CD4-positive, alpha-beta T cell treated with Interleukin-10 for 1 hour (primary cell): ENCODE measurements at regions not wholly inside any gene's neighbourhood (a gene's known extent, or its start where the extent isn't known, plus 50 kb on each side); places are given as distances from the start of the nearest gene placed in this dataset.

Experiments used
- DNase-seq: peaks from one replicate; pipeline ENCODE4 v3.0.0-alpha.2; 2020

DNA sequence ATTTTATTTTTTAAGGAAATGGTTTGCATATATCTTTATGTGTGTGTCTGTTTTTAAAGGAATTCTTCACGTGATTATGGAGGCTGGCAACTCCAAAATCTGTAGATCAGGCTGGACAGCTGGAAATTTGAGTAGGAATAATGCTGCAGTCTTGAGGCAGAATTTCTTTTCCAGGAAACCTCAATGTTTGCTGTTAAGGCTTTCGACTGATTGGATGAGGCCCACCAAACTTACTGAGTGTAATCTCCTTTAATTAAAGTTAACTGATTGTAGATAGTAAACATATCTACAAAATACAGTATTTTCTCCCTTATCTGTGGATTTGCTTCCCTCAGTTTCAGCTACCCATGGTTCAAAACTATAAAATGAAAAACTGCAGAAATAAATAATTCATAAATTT is 883.1 kb downstream of the TTLL7 start:
- DNase-seq = no peak

DNA sequence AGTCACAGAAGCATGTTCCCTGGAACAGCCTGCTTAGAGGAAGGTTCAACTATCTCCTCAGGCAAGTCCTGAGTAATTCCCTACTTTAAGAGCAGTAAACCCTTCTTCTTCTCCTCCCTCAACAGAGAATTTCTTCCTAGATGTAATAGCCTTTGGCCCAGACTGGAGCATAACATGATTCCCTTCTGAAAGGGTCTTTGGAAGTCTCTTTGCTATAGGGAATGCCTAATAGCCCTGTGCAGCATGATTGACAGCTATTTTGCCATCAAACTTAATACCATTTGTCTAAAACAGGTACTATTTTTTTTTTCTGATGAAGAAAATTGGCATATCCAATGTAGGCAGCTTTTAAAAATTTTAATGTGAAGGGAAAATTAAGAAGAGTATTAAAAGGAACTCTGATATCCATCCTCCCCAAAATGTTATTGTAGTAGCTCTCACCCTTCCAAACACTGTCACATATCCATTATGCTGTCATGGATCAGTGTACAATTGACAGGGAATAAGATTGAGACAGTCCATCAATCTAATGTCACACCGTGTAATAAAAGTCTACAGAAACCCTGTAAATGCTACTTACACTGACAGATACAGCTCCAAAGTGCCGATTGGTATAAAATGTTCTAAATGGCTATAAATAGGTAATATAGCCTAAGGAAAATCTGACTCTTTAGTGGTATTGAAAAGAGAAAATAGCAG is 884.6 kb downstream of the TTLL7 start:
- no peak for DNase-seq

DNA sequence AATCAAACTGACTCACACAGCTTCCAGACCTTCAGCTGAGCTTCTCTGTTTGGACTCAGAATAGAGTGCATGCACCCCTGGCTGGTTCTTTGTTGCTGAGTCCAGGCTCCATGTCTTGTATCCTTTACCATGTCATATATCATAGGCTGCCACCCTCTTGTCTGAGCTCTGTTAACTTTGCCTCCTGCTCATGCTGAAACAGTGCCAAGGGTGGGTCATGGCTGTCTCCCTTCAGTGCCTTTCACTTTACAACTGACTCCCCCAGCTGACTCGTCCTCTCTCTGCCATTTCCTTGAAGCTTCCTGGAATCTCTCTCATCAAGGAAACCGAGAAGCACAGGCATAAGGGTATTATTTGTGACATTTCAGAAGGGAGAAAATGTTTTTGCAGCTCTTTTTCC is 885.3 kb downstream of the TTLL7 start:
- DNase-seq = no peak

DNA sequence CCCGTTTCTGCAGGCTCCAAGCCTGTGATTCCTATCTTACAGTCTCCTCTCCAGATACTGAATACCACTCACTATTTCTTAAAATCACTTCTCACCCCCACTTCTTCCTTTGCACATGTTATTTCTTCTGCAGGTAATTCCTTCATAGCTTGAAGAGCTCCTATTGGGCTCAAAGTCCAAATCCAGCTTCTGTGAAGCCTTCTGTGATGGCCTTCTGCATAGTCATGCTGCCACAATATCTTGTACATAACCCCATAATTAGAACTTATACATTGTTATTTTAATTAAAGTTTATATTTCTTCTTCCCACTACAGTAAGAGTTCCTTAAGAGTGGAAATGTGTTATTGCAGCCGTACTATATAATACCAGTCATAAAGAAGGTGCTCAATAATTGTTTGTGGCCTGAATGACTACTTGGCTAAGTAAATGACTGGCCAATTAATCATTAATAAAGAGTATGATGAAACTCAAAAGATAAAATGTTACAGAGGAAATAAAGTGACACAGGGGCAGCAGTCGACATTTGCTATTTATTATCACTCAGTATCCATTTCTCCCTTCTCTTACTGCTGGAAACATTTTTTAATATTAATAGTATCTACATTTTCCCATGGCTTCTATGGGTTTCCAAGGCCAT is 886.6 kb downstream of the TTLL7 start:
- no peak for DNase-seq

DNA sequence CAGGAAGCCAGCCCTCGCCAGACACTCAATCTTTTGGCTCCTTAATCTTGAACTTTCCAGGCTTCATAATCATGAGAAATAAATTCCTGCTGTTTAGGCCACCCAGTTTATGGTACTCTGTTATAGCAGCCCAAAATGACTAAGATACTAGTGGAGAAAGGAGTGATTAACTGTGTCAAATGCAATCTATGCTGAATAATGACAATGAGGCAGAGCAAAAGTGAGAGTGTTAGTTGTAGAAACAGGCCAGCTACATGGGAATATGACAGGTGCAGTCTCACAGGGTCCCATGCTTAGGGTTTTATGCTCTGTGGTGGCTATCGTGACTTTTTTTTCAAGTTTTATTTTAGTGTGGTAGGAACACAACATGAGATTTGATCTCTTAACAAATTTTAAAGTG is 888.8 kb downstream of the TTLL7 start:
- DNase-seq = no peak

DNA sequence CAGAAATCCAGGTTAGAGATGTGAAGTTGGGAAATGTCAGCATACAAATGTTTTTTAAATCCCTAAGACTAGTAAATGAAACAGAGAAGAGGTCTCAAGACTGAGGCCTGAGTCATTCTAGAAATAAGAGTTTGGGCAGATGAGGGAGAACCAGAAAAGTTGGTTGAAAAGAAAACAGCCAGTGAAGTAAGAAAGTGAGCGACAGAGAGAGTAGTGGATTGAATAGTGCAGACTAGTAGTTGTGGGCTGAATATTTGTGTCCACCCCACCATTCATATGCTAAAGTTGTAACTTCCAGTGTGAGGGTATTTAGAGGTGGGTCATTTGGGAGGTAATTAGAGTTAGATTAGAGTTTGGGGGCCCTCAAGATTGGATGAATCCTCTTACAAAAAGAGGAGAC is 889.2 kb downstream of the TTLL7 start:
- DNase-seq = no peak

DNA sequence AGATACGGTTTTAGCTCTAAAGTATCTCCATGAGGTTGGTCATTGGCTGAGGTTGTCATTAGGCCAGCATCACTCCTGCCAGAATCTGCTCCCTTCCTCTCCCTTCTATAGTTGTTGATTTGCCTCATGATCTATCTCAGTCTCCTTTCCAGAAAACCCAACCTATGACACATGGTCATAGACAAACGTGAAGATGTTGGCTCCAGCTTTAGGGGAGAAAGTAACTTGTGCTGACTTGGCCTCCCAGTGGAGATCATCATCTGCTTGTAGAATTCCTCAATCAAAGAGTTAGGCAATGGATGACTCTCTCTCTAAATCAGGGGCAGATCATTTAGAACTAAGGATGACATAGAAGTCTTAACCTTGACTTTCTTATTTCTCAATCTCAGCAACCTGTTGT is 894.4 kb downstream of the TTLL7 start:
- DNase-seq = no peak

DNA sequence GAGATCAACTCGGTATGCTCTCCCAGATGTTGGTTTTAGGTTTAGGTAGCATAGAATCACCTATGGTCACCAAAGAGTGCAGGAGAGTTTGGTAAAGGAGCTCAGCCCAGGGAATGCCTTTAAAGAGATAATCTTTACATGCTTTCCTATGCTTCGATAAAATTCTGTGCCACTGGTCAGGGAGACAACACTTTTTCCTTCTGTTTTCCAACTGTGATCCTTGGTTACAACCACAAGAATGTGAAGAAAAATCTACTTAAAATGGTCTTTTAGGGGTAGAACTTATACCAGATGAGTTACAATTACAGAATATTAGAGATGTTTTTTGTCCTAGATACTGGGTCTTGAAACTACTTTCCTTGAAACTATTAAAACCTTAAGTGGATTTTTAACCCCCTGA is 895.6 kb downstream of the TTLL7 start:
- DNase-seq = no peak

DNA sequence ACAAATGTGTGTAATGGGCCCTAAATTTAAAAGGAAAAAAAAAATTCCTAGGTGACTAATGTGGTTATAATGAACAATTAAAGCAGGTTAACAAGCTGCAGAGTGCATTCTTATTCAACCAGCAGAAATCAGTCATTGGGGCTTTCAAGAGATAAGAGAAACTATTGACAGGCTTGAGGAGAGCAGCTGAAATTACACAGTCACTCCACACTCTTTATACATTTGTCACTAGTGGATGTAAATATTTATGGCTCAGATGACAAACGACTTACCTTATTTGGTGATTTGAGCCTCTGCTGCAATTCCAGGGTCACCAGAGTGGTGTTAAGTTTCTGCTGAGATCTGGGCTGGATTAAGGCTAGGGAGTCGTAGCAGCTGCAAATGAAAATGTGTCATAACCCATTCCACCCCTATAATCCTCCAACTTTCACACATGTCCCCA is 896.3 kb downstream of the TTLL7 start:
- no peak for DNase-seq

DNA sequence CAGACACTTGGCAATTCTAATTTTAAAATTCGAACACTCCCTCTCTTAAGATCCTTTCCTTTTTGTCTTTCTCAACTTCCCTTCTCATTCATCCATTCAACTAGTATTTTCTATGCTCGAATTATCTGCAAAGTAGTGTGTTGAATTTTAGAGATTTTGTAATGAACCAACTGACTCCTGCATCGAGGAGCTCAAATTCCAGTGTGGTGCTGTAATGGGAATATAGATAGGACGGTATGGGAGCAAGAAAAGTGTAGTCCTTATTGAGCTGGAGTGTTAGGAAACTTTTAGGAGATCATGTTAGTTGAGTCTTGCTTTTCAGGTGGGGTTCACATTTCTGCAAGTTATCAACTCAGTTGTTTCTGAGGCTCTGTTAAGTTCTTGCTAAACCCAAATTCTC is 897.5 kb downstream of the TTLL7 start:
- no peak for DNase-seq

DNA sequence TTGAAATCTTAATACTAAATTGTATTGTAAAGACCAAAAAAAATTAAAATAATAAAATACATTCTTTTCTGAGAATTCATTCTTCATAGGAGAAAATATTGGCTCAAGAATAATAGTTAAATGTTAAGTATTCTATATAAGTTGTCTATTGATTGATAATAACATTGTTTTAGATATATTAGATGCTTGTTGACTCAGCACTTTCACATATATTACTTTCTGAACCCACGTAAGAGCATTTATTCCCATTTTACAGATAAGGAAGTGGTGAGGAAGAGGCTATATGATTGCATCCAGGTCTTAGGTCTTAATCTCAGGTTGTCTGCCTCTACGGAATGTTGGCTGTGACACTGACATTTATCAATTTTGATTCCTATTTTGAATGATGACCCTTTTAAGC is 898.8 kb downstream of the TTLL7 start:
- no peak for DNase-seq

DNA sequence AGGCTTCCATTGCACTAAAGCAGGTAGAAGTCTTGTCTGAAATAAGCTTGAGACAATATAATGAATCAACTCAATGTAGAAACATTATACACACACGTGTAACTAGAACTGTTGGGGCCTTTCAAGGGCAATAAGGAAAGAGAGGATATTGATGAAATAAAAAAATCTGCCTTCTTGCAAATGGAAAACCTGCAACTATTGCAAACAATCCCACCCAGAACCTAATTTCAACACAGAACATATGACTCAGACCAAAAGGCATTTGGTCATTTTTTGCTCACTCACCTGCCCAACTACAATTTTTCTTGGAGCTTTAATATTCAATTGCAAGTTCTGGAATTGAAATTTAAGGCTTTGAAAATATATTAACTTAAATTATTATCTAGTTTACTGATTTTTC is 900.1 kb downstream of the TTLL7 start:
- no peak for DNase-seq

DNA sequence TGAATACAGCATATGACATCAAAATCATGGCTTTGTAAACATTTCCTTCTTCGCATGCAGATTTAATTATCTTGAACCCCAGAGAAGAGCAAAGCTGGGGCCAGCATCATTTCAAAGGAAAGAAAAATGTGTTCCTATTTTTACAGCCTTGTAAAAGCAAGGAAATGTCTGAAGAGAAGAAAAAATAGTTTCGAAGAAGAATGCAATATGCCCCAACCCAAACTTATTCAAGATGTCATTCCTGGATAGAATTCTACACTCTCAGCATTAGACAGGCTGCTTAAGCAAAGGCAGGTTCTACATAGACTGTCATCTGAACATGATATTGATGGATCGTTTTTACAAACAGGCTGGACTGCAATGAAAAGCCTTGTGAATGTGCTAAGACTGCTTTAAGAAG is 900.8 kb downstream of the TTLL7 start:
- no peak for DNase-seq

DNA sequence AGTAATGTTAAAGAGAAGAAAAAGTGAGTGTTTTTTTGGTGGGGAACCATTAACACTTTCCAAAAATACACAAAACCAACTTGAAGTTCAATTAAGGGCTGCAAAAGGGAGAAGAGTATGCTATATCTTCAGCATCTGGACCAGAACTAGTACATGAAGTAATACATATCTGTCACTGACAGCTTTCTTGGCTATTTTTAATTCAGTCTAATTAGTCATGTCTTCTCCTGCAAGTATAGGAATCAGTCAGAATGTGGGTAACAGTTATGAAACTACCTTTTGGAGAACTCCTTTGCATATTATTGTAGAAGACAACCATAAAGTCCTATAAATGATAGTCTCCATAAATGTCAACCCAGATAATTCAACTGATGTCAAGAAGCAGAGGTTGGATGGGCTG is 901.2 kb downstream of the TTLL7 start:
- no peak for DNase-seq

DNA sequence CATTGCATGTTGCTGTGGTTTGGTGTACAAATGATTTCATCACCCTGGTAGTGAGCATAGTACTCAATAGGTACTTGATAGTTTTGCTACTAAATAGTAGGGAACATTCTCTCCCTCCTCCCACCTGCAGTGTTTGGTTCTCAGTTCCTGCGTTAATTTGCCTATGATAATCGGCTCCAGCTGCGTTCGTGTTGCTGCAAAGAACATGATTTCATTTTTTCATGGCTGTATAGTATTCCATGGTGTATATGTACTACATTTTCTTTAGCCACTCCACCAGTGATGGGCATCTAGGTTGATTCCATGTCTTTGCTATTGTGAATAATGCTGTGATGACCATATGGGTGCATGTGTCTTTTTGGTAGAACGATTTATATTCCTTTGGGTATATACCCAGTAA is 903.4 kb downstream of the TTLL7 start:
- no peak for DNase-seq

DNA sequence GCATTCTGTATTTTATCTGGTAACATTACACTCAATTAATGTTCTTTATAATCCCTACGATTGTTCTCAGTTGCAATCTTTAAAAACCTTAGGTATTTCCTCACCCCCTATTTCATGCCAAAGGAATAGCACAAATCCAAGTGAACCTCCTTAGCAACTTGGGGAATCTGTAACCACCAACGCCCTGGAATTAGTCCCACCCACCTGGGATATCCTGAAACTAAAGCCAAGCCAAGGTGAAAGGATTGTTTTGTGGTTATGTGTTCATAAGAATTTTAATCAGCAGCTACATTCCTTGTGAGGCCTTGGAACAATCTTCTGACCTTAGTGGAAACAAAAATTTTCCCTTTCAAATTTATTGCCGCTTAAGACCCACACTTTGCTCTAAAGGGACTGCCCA is 908.7 kb downstream of the TTLL7 start:
- DNase-seq = no peak

DNA sequence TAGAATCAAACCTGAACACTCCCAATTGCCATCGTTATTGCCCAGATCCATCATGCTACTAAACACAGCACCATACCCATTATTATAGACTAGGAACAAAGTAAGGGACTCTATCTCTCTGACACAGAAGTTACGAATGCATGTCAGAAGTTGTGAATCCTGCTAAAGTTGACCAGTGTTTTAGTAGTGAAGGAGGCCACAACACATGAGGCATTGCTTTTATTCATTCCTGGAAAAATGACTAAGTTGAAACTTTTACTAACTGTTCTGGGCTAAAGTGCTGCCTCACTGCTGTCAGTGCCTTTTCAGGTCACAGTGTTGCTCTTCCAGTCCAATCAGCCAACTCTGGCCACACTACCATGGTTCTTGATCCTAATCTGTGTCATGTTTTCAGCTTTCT is 911.1 kb downstream of the TTLL7 start:
- no peak for DNase-seq

DNA sequence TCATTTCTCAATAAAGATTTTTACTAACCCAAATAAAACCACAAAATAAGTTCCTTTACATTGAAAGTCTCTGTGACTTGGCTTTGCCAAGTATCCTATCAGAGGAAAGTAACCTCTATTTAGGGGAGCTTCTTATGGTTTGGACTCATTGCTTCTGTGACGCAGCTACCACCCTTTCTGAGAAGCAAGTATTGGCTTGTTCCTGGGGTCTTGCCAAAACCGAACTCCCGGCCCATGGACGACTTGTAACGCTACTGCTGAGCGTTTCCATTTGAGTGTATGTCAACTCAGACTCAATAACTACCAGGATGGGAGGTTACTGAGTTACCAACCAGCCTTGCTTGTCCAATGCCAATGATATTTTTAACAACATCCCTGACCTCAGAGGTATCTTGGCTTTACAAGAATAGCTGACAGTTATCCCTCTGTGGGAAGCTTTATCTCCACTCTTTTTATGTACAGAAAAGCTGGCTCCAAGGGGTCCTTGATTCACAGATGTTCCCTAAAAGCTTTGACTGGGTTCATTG is 911.9 kb downstream of the TTLL7 start:
- no peak for DNase-seq

DNA sequence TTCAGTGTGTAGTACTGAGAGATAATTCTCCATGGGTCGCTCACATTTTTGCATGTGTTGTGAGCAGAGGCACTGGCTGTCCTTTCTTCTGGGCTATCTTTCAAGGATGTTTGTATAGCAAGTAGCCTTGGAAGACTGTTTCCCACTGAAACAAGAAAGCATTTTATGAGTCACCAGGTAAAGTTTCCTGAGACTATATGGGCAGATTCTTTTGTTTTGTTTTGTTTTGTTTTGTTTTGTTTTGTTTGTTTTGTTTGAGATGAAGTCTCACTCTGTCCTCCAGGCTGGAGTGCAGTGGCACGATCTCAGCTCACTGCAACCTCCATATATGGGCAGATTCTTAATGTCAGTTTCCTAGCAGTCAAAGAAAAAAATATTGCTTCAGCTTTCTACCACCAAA is 912.6 kb downstream of the TTLL7 start:
- DNase-seq = no peak

DNA sequence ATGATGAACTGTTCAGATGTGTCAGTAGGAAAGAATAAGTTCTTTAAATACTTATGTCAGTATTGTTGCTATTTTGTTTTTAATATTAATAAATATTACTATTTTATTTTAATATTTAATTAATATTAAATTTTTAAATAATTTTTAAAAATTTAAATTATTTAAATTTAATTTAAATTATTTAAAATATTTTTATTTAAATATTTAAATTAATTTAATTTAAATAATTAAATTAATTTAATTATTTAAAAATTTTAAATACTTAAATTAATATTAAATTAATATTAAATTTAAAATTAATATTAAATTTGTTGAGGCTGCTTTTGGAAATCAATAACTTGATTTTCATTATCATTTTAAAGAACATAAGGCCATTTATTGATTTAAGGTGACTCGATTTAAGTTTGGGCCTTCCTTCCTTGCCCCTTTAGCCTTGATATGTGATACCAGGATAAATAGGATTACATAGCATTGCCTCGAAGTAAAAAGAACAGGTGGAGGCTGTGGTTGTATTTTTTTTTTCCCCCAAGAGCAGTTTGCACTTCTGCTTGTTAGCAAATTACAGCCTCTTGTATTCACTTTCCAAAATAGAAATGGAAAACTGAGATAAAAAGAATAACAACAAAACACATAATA is 915.2 kb downstream of the TTLL7 start:
- DNase-seq = no peak

DNA sequence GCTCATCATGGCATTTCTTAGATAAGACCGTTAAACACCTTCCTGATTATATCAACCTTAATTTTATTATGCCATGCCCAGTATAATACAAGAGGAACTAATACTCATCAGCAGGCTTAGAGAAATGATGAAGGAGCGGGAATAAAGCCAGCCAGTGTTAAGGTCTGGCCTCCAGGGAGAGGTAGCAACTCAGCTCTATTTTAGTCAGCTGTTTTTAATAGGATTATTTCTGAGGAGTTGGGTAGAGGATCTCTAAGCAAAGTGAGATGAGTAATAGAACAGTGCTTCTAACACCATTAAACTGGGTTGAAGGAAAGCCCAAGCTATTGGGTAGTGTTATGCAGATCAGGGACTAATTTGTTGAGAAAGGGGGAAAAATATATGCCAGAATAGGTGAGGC is 921.5 kb downstream of the TTLL7 start:
- no peak for DNase-seq

DNA sequence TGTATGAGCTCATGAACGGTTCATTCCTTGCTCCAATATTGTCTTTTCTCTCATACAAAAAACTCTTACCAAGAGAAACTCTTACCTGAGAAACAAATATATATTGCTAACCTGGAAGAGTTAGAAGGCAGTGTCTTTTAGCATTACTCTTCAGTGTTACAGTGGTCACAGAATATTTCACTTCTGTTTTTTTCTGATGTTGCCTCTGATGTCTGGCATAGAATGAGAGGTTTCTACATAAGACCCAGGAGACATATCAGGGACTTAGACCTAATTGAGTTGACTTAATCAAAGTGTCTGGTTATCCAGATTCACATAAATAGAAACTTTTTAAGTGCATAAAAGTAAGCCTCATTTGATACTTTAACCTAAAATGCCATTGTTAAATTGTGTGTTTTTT is 923.8 kb downstream of the TTLL7 start:
- no peak for DNase-seq

DNA sequence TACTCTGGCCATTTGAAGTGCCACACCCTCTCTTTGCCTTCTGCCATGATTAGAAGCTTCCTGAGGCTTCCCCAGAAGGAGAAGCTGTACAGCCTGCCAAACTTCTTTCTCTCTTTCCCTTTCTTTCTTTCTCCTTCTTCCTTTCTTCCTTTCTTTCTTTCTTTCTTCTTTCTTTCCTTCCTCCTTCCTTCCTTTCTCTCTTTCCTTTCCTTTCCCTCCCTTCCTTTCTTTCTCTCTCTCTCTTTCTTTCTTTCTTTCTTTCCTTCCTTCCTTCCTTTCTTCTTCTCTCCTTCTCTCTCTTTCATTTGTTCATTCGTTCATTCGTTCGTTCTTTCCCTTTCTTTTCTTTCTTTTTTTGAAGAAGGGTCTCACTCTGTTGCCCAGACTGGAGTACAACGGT is 931.0 kb downstream of the TTLL7 start:
- no peak for DNase-seq

DNA sequence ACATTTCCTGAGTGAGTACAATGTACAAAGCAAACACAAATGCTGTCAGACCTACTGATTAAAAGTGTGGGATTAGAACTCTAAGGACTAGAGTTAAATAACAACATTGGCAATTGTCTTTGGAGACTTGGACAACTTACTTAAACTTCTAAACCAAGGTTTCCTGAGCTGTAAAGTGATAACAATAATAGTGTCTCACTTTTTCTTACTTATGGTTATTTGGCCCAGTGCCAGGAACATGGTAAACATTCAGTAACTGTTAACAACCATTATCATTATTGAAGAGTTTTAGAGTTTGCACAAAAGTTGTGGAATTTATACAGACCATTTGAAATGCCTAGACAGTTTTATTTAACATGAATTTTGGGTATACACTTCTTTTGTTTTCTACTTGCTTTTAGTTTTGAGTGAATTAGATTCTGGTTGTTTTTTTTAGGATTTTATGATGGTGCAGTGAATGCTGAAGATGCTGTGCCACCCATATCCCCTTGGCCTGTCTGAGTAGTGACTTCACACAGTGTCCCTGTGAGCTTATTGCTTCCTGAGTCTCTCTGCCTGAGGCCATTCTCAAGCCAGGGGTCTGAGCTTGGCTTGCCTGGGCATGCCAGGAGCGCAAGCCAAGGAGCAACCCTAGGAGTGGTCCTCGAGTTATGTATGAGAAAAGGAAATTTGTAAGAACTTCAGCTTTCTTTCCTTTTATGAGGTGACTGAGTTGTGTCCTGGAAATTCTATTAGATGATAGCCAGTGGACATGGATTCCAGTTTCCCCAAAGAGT is 932.8 kb downstream of the TTLL7 start:
- DNase-seq = no peak
